GM23338 (cell line): ENCODE measurements at regions not wholly inside any gene's neighbourhood (a gene's known extent, or its start where the extent isn't known, plus 50 kb on each side); places are given as distances from the start of the nearest gene placed in this dataset.
"Not testable (repeated sequence)": the region's sequence is repeated elsewhere in the genome, so short reads cannot be mapped to it uniquely, and the experiment has no call there.

Experiments
- ATAC-seq: fragments of 200-7000 bp; cut with Tn5 transposase; 3 replicates; pipeline ENCODE4 v1.9.1; 2020
- DNase-seq: peaks from one replicate; pipeline ENCODE4 v3.0.0-alpha.2; 2015; ENCODE audit warnings: low spot score
- H2AFZ ChIP-seq: fragments of 200-600 bp; sonication (generic); 2 replicates; pipeline ENCODE4 v1.8.0; 2016; ENCODE audit warnings: antibody characterized with exemption, mild to moderate bottlenecking, moderate library complexity
- H3F3A ChIP-seq: fragments of 200-600 bp; sonication (generic); replicated peaks from 2 replicates; pipeline ENCODE4 v1.8.0; 2017; ENCODE audit warnings: antibody characterized with exemption, mixed run types, low read depth
- H3K27ac ChIP-seq: fragments of 200-600 bp; sonication (generic); 2 replicates; pipeline ENCODE4 v1.6.1; 2016; ENCODE audit warnings: low read depth
- H3K27me3 ChIP-seq: fragments of 200-600 bp; sonication (generic); 2 replicates; pipeline ENCODE4 v1.8.0; 2016; ENCODE audit warnings: mild to moderate bottlenecking, mixed run types, moderate library complexity; ENCODE audit not compliant: insufficient read depth
- H3K36me3 ChIP-seq: fragments of 200-600 bp; sonication (generic); 2 replicates; pipeline ENCODE4 v1.8.0; 2016; ENCODE audit warnings: mild to moderate bottlenecking; ENCODE audit not compliant: insufficient read depth
- H3K4me1 ChIP-seq: fragments of 200-600 bp; sonication (generic); 2 replicates; pipeline ENCODE4 v1.8.0; 2016; ENCODE audit warnings: mild to moderate bottlenecking, moderate library complexity; ENCODE audit not compliant: insufficient read depth
- H3K4me2 ChIP-seq: fragments of 200-600 bp; sonication (generic); 2 replicates; pipeline ENCODE4 v1.7.1; 2017; ENCODE audit warnings: mixed run types
- H3K4me3 ChIP-seq: fragments of 200-600 bp; sonication (generic); 2 replicates; pipeline ENCODE4 v1.6.1; 2016; ENCODE audit warnings: mixed run types
- H3K79me2 ChIP-seq: fragments of 200-600 bp; sonication (generic); replicated peaks from 2 replicates; pipeline ENCODE4 v1.8.0; 2017; ENCODE audit warnings: mild to moderate bottlenecking; ENCODE audit not compliant: insufficient read depth
- H3K9me2 ChIP-seq: fragments of 200-600 bp; sonication (generic); 2 replicates; pipeline ENCODE4 v1.8.0; 2017; ENCODE audit not compliant: insufficient read depth
- H4K20me1 ChIP-seq: fragments of 200-600 bp; sonication (generic); replicated peaks from 2 replicates; pipeline ENCODE4 v1.8.0; 2017; ENCODE audit warnings: mild to moderate bottlenecking; ENCODE audit not compliant: insufficient read depth
- H3K27ac Mint-ChIP-seq: 2 replicates; pipeline ENCODE4 v1.8.0; 2020; ENCODE audit warnings: inconsistent platforms, mild to moderate bottlenecking, moderate library complexity, mixed read lengths
- H3K27me3 Mint-ChIP-seq: 3 replicates; pipeline ENCODE4 v1.8.0; 2022; ENCODE audit warnings: low read depth, mild to moderate bottlenecking, moderate library complexity, mixed read lengths, inconsistent platforms; ENCODE audit not compliant: insufficient read depth, poor library complexity
- H3K36me3 Mint-ChIP-seq: 3 replicates; pipeline ENCODE4 v1.8.0; 2021; ENCODE audit warnings: low read depth, mild to moderate bottlenecking, inconsistent platforms, moderate library complexity, mixed read lengths
- H3K4me1 Mint-ChIP-seq: 3 replicates; pipeline ENCODE4 v1.8.0; 2020; ENCODE audit warnings: mild to moderate bottlenecking, inconsistent platforms, mixed read lengths
- H3K4me3 Mint-ChIP-seq: 3 replicates; pipeline ENCODE4 v1.8.0; 2021; ENCODE audit warnings: moderate library complexity, mild to moderate bottlenecking, inconsistent platforms, mixed read lengths
- H3K9me3 Mint-ChIP-seq: 3 replicates; pipeline ENCODE4 v1.8.0; 2020; ENCODE audit warnings: moderate library complexity, mild to moderate bottlenecking, inconsistent platforms, mixed read lengths
- CREB1 ChIP-seq: fragments of 250-450 bp; sonication (Bioruptor Pico); IDR thresholded peaks from 2 replicates; pipeline ENCODE4 v1.5.0; 2020; ENCODE audit warnings: low read depth, mild to moderate bottlenecking, moderate library complexity
- CTCF ChIP-seq, 2 experiments: fragments of 200-600 bp in 1 of 2; sonication (generic) in 1 of 2; conservative IDR thresholded peaks; 2 replicates each; pipeline versions ENCODE4 v1.5.1 to v1.6.1; 2016 to 2017; ENCODE audit warnings: antibody characterized with exemption in 2 of 2, low read depth in 2 of 2, mild to moderate bottlenecking in 2 of 2, moderate library complexity in 1 of 2
- ETS1 ChIP-seq: IDR thresholded peaks from 2 replicates; pipeline ENCODE4 v1.6.1; 2016; ENCODE audit warnings: antibody characterized with exemption
- EZH2 ChIP-seq: fragments of 200-600 bp; sonication (generic); IDR thresholded peaks from one replicate; pipeline ENCODE4 v1.8.0; 2017; ENCODE audit warnings: antibody characterized with exemption, mild to moderate bottlenecking, low read depth; ENCODE audit not compliant: unreplicated experiment
- EZH2phosphoT487 ChIP-seq: fragments of 200-600 bp; sonication (generic); IDR thresholded peaks from one replicate; pipeline ENCODE4 v1.8.1; 2018; ENCODE audit warnings: antibody characterized with exemption; ENCODE audit not compliant: unreplicated experiment
- JUNB ChIP-seq: IDR thresholded peaks from one replicate; pipeline ENCODE4 v1.6.1; 2016; ENCODE audit warnings: antibody characterized with exemption; ENCODE audit not compliant: unreplicated experiment
- NANOG ChIP-seq: IDR thresholded peaks from 2 replicates; pipeline ENCODE4 v1.6.1; 2016; ENCODE audit warnings: antibody characterized with exemption, borderline replicate concordance
- POLR2AphosphoS5 ChIP-seq: IDR thresholded peaks from 2 replicates; pipeline ENCODE4 v1.6.1; 2016; ENCODE audit warnings: antibody characterized with exemption, low read depth
- STAT1 ChIP-seq: IDR thresholded peaks from one replicate; pipeline ENCODE4 v1.6.1; 2016; ENCODE audit warnings: antibody characterized with exemption; ENCODE audit not compliant: unreplicated experiment
- ZNF331 ChIP-seq: fragments of 250-450 bp; sonication (Bioruptor Pico); IDR thresholded peaks from 2 replicates; pipeline ENCODE4 v1.5.0; 2020; ENCODE audit warnings: low read depth, mild to moderate bottlenecking, moderate library complexity
- ZNF462 ChIP-seq: fragments of 250-450 bp; sonication (Bioruptor Pico); IDR thresholded peaks from 2 replicates; pipeline ENCODE4 v1.5.0; 2020; ENCODE audit warnings: mild to moderate bottlenecking, moderate library complexity

GRCh38 chr1:55867304-55867843, 652.2 kb upstream of the USP24 start (continued):
- TF ChIP-seq ZNF462 (CRISPR knock-in tag) = no peak
- no peak for TF ChIP-seq STAT1
- no peak for TF ChIP-seq ETS1
- TF ChIP-seq JUNB = no peak
- no peak for TF ChIP-seq EZH2phosphoT487
- TF ChIP-seq ZNF331 = no peak
- TF ChIP-seq POLR2AphosphoS5 = no peak
- no peak for TF ChIP-seq CTCF (conservative IDR thresholded peaks at IDR 0.05; ENCODE audit: low read depth in 2 of 2)
- TF ChIP-seq EZH2 = no peak
- no peak for TF ChIP-seq CREB1 (CRISPR knock-in tag)
- TF ChIP-seq NANOG = no peak

GRCh38 chr1:55865778-55866177, 650.6 kb upstream of the USP24 start:
- H3K4me3 Mint-ChIP-seq, H3K27ac ChIP-seq, H3K4me1 ChIP-seq: not testable (repeated sequence)

More at GRCh38 chr1:55865778-55866177, 650.6 kb upstream of the USP24 start:
- not testable (repeated sequence) for H3K4me3 ChIP-seq, H3K27me3 Mint-ChIP-seq, H3K4me2 ChIP-seq, H3K79me2 ChIP-seq, H3K36me3 ChIP-seq, DNase-seq, H3K27me3 ChIP-seq, H3K36me3 Mint-ChIP-seq, H4K20me1 ChIP-seq, H3K4me1 Mint-ChIP-seq, H3K27ac Mint-ChIP-seq, H3F3A ChIP-seq, ATAC-seq, H3K9me3 Mint-ChIP-seq, H2AFZ ChIP-seq, H3K9me2 ChIP-seq
